Activated T-cell treated with anti-CD3 and anti-CD28 coated beads for 24 hours (primary cell): ENCODE measurements at regions not wholly inside any gene's neighbourhood (a gene's known extent, or its start where the extent isn't known, plus 50 kb on each side); places are given as distances from the start of the nearest gene placed in this dataset.

Experiments
- DNase-seq: peaks from one replicate; pipeline ENCODE4 v3.0.0-alpha.2; 2020; ENCODE audit warnings: low read depth

DNA sequence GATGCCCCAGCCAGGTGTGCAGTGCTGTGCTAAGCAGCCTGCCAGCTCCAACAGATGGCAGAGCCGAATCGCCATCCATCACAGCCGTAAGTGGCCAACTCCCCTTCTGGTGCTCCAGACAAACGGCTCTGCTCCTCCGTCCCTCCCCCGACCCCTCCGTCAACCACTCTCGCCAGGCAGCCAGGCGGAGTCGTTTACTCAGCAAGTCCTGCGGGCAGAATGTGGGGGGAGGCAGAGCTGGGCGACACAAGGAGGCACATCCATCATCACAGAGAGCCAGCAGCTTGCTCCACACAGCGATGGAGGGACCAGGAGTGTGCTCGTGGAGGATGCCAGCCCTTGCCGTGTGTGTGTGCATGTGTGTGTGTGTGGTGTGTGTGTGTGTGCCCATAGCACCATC lies 206.6 kb upstream of the GRIK3 start:
- DNase-seq, result no peak

DNA sequence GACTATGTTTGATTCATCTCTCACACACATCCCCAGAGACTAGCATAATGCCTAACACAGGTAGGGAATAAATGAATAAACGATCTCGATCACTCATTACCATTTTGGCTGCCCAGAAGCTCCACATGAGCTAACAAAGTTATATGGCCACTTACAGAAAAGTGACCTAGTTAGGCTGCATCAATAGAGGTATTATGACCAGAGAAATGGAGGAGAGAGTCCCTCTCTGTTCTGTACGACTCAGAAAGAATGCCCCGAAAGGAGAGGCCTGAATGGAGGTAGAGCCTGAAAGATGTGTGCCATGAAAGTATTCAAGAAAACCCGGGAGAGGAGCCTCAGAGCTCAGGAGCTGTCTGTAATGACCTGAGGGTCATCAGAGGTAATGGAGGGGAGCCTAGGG lies 208.2 kb upstream of the GRIK3 start:
- DNase-seq, result no peak

GRCh38 chr1:37243368-37244082 lies 209.2 kb upstream of the GRIK3 start:
- DNase-seq, result no peak

DNA sequence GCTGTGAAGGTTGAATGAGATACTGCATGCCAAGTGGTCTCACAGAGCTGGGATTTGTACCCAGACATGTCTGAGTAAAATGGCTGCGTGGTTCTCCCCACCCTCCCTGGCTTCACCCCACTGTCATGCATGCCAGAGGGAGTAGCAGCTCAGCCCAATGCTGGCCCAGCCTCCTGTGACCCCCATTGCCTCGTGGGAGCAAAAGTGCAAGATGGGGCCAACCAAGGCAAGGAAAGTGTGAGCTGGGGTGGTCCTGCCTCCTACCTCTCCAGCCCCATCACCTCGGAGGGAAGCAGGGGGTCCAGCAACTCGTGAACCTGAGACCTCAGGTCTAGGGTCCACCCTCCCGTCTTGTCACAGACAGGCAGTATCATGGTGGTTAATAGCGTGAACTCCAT lies 209.8 kb upstream of the GRIK3 start:
- DNase-seq, result no peak

DNA sequence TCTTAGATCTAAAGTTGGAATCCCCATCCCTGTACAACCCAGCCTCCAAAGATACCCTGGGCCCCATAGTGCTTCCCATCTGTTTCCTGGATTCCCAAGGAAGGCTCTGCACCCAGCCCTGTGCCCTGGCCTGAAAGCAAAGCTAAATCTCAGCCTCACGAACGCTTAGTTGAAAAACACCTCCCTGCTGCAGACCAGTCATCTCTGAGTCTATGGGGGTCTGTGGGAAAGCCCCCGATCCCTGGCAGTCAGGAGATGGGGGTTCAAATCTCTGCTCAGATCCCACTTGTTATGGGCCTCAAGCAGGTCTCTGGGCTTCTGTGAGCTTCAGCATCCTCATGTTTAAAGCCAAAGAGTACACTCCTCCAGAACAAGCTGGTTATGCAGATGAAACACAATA lies 210.5 kb upstream of the GRIK3 start:
- DNase-seq, result no peak

DNA sequence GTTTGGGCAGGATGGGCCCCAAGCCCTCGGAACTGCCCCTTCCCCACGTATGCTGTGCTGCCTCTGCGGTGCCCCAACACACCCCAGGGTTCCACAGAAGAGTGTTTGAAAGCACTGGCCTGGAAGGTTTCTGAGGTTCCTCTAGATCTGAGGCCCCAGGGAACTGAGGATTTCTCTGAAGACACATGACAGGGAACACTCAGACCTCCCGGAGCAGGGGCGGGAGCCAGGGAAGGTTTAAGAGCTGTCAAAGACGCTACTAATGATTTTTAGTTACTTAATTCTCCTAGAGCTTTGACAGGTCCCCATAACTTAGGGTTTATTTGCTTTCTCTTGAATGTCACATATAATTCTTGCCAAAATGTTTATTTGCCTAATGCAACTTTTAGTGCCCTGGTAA lies 212.3 kb upstream of the GRIK3 start:
- no peak for DNase-seq

GRCh38 chr1:37250371-37250770 lies 216.1 kb upstream of the GRIK3 start:
- DNase-seq, result no peak

GRCh38 chr1:37255136-37255795 lies 219.1 kb upstream of the ZC3H12A start:
- no peak for DNase-seq

DNA sequence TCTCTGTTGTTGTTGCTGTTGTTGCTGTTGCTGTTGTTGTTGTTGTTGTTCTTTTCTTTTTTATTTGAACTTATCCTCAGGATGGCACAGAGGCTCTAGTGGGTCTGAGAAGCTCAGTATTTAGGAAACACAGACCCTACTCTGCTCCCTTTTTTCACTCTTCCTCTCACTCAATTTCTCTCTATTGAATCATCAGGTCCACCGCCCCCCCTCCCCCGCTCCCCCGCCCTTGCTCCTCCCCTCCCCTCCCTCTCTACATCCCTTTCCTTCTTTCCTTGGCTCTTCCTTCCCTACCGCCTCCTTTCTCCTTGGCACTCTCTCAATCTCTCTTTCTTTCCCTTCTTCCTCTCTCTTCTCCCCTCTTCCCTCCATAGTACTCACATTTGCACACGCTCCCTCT lies 218.5 kb upstream of the ZC3H12A start:
- DNase-seq, result no peak

DNA sequence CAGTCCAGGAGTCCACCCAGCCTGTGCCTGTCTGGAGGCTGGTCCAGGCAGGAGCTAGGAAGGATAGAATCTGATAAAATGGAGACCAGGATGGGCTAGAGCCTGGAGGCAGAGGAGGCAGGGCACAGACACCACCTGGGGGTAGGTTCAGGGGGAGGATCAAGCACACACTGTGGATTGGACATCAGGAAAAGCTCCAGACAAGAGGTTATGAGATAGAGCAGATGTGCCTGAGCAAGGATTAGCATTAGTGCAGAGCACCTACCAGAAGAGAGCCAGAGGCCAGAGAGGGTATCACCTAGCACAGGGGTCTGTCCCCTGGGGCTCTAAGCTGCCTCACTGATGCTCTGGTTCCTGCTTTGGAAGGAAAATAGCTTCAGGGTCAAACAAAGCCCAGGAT lies 216.7 kb upstream of the ZC3H12A start:
- no peak for DNase-seq

DNA sequence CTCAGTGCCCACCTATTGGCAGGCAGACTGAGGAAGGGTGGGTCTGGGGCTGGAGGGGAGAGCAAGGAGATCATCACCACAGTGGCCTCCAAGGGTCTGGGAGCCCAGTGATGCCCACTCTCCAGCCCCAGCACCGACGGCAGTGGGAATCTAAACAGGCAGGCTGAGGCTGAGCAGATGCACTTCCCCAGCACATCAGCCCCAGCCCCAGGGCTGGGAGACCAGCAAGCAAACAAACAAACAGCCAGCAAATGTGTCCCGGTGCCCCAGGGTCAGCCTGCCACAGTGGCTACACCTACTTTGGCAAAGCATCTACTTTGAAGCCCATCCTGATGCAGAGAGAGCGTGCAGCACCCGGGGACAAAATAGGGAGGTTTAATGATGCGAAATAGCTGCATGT lies 216.3 kb upstream of the ZC3H12A start:
- no peak for DNase-seq

GRCh38 chr1:37259019-37259418 lies 215.4 kb upstream of the ZC3H12A start:
- no peak for DNase-seq

- DNase-seq, result no peak
Measured at GRCh38 chr1:37261129-37261528, 213.3 kb upstream of the ZC3H12A start.

- DNase-seq, result no peak
Measured at GRCh38 chr1:37262439-37263170, 211.8 kb upstream of the ZC3H12A start.

GRCh38 chr1:37265156-37265555 lies 209.2 kb upstream of the ZC3H12A start:
- no peak for DNase-seq

- DNase-seq, result no peak
Measured at GRCh38 chr1:37265786-37266667, 208.4 kb upstream of the ZC3H12A start.

- no peak for DNase-seq
Measured at GRCh38 chr1:37267111-37267835, 207.1 kb upstream of the ZC3H12A start.

DNA sequence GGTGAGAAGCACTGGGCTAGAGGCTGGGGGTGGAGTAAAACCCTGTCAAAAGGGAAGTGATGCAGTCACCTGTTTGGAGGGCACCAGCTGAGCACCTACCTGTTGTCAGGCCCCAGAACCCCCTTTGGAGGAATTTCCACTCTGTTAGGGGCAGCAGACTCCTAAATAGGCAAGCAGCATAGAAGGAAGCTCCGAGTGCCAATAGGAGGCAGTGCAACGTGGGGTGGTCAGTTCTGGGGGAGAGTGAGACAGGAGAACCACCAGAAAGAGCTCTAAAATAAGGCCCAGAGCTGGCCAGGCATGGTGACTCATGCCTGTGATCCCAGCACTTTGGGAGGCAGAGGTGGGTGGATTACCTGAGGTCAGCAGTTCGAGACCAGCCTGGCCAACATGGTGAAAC lies 203.7 kb upstream of the ZC3H12A start:
- no peak for DNase-seq

DNA sequence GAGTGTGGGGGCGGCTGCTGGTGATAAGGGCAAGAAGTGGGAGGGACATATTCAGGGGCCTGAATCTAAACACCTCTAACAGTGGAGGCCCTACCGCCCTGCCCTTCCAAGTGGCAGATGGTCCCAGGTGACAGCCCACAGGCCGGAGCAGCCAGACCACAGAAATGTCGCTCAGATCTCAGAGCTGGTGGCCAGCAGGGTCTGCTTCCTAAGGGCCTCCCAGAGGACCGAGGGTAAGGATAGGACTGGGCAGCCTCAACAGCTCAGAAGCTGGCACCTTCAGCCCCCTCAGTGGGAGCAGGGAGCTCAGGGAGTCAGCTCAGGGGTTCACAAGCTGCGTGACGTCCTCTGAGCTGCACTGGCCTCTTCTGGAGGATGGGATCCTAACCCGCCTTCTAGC lies 201.8 kb upstream of the ZC3H12A start:
- no peak for DNase-seq

DNA sequence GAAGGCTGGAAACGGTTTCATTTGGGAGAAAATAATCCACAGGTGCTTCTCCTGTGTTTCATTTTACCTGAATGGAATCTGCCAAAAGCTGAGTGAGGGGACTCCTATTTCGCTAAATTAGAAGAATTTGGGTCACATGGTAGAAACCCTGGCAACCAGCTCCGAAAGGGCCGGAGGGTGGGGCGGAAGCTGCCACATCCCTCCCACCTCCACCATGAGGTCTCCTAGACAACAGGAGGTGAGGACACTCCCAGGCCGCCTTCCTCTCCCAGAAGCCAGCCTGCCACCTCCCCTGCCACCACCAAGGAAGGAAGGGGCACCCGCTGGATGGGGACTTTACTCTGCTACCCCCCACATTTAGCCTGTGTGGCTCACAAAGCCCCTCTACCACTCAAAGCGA lies 199.9 kb upstream of the ZC3H12A start:
- DNase-seq, result no peak

GRCh38 chr1:37274938-37275631 lies 199.3 kb upstream of the ZC3H12A start:
- no peak for DNase-seq
